Right atrium auricular region (tissue), 2 donors: ENCODE measurements at regions not wholly inside any gene's neighbourhood (a gene's known extent, or its start where the extent isn't known, plus 50 kb on each side); places are given as distances from the start of the nearest gene placed in this dataset.
"Not testable (repeated sequence)": the region's sequence is repeated elsewhere in the genome, so short reads cannot be mapped to it uniquely, and the experiment has no call there.

Source experiments
- DNase-seq: peaks from one replicate; pipeline ENCODE4 v3.0.0-alpha.2; 2019; ENCODE audit warnings: low spot score
- H3K27ac ChIP-seq, 2 donors: fragments of 200-600 bp; sonication (generic); 1 replicate in 1 of 2; 2 replicates in 1 of 2; pipeline ENCODE4 v1.5.1; 2016 to 2019
- H3K27me3 ChIP-seq, 2 donors: fragments of 200-600 bp; sonication (generic); one replicate each; pipeline versions ENCODE4 v1.5.1 to v1.6.0; 2017 to 2019
- H3K36me3 ChIP-seq: fragments of 200-600 bp; sonication (generic); one replicate; pipeline ENCODE4 v1.5.1; 2016
- H3K4me1 ChIP-seq, 2 donors: fragments of 200-600 bp; sonication (generic); one replicate each; pipeline versions ENCODE4 v1.5.1 to v1.6.0; 2017 to 2019
- H3K4me3 ChIP-seq, 2 donors: fragments of 200-600 bp; sonication (generic); 1 replicate in 1 of 2; 2 replicates in 1 of 2; pipeline ENCODE4 v1.5.1; 2017 to 2019; ENCODE audit warnings: mild to moderate bottlenecking in 1 of 2, moderate library complexity in 1 of 2
- H3K9me3 ChIP-seq, 2 donors: fragments of 200-600 bp; sonication (generic); one replicate each; pipeline ENCODE4 v1.5.1; 2019
- TF ChIP-seq, protein P1 (sequence below), 2 donors: fragments of 200-600 bp; sonication (generic); IDR thresholded peaks; one replicate each; pipeline ENCODE4 v1.5.1; 2019; ENCODE audit warnings: antibody characterized with exemption in 2 of 2

- H3K27ac ChIP-seq, result no peak overlapping the region
- TF ChIP-seq, protein P1, sequence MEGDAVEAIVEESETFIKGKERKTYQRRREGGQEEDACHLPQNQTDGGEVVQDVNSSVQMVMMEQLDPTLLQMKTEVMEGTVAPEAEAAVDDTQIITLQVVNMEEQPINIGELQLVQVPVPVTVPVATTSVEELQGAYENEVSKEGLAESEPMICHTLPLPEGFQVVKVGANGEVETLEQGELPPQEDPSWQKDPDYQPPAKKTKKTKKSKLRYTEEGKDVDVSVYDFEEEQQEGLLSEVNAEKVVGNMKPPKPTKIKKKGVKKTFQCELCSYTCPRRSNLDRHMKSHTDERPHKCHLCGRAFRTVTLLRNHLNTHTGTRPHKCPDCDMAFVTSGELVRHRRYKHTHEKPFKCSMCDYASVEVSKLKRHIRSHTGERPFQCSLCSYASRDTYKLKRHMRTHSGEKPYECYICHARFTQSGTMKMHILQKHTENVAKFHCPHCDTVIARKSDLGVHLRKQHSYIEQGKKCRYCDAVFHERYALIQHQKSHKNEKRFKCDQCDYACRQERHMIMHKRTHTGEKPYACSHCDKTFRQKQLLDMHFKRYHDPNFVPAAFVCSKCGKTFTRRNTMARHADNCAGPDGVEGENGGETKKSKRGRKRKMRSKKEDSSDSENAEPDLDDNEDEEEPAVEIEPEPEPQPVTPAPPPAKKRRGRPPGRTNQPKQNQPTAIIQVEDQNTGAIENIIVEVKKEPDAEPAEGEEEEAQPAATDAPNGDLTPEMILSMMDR (IDR thresholded peaks at IDR 0.05), result no peak
- no peaks in the 10 kb centered on the region for H3K36me3 ChIP-seq
- no peaks in the 10 kb centered on the region for H3K27me3 ChIP-seq
- no peaks in the 10 kb centered on the region for H3K4me1 ChIP-seq
- H3K9me3 ChIP-seq, result no peaks in the 10 kb centered on the region
- DNase-seq, result peak; percentile 30
- H3K4me3 ChIP-seq, result no peak overlapping the region
These were observed 123.8 kb downstream of the CYP26B1 start for GRCh38 chr2:72023678-72024390.

GRCh38 chr2:72021371-72021770 lies 126.3 kb downstream of the CYP26B1 start:
- H3K4me1 ChIP-seq, H3K9me3 ChIP-seq, H3K36me3 ChIP-seq, DNase-seq, H3K4me3 ChIP-seq, H3K27me3 ChIP-seq, H3K27ac ChIP-seq: not testable (repeated sequence)

DNA sequence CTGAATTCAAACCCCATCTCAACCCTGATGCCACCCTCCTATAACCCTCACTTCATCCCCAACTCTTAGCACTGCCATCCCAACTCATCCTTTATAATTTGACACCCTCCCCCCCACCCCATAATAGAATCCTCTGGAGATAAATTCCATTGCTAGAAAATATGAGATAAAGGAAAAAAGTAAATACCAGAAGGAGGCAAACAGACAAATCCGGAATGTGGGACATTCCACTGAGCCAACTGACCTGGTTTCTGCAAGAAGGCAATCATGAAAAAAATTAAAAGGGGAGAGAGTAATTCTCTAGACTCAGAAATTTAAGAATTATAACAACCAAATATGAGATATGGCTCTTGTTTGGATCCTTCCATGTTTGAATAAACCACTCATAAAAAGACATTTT lies 132.4 kb downstream of the CYP26B1 start:
- no peak overlapping the region for H3K4me3 ChIP-seq
- DNase-seq, result no peak
- TF ChIP-seq, protein P1 (IDR thresholded peaks at IDR 0.05), result no peak

DNA sequence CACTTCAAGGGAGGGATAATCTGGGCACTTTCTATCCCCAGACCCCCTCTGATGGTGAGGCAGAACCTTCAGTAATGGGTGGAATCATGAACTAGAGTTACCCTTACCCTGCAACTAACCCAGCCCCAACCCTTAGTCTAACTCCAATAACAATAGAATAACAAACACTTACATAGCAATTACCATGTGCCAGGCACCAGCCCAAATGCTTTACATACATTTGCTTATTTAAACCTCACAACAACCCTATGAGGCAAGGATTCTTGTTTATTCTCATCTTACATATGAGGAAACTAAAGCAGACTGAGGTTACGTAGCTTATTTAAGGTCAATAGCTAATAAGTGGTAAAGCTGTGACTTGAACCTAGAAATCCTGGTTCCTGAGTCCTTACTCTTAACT lies 132.8 kb downstream of the CYP26B1 start:
- H3K36me3 ChIP-seq, result no peaks in the 10 kb centered on the region
- H3K9me3 ChIP-seq, result no peaks in the 10 kb centered on the region
- H3K4me3 ChIP-seq, result no peak overlapping the region
- no peaks in the 10 kb centered on the region for H3K4me1 ChIP-seq
- H3K27me3 ChIP-seq, result no peaks in the 10 kb centered on the region
- DNase-seq, result no peak
- no peak overlapping the region for H3K27ac ChIP-seq
- TF ChIP-seq, protein P1 (IDR thresholded peaks at IDR 0.05), result no peak

More for the DNA sequence above, 132.4 kb downstream of the CYP26B1 start:
- no peak overlapping the region for H3K27ac ChIP-seq
- H3K27me3 ChIP-seq, result no peaks in the 10 kb centered on the region
- H3K9me3 ChIP-seq, result no peaks in the 10 kb centered on the region
- no peaks in the 10 kb centered on the region for H3K4me1 ChIP-seq
- no peaks in the 10 kb centered on the region for H3K36me3 ChIP-seq

DNA sequence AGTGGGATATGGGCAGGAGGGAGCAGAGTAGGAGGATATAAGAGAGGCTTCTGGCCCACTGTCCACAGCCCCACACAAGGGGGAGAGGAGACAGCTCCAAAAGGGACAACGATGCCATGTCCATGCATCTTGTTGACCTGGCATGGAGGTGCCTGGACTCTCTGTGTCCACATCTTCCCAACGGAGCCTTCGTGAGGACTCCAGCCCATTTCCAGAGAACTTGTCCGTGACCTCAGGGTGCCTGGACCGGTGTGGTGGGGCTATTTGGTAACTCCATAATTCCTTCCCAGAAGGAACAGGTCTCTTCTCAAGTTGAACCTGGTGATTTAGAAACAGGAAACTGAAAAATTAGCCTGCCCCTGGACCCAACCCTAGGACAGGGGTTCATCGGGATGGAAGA lies 133.9 kb downstream of the CYP26B1 start:
- Histone ChIP-seq H3K27ac (no peak overlapping the region), H3K36me3 (no peaks in the 10 kb centered on the region)
- DNase-seq, result peak; percentile 26

GRCh38 chr2:72012886-72013574 lies 134.6 kb downstream of the CYP26B1 start:
- Histone ChIP-seq H3K36me3 (no peaks in the 10 kb centered on the region), H3K27me3 (no peaks in the 10 kb centered on the region), H3K4me3 (no peak overlapping the region), H3K9me3 (no peaks in the 10 kb centered on the region), H3K4me1 (no peaks in the 10 kb centered on the region), H3K27ac (no peak overlapping the region)
- DNase-seq, result peak; percentile 30
- TF ChIP-seq, protein P1 (IDR thresholded peaks at IDR 0.05), result no peak

More for the DNA sequence above, 133.9 kb downstream of the CYP26B1 start:
- no peaks in the 10 kb centered on the region for H3K27me3 ChIP-seq
- H3K9me3 ChIP-seq, result no peaks in the 10 kb centered on the region
- H3K4me1 ChIP-seq, result no peaks in the 10 kb centered on the region
- H3K4me3 ChIP-seq, result no peak overlapping the region
- TF ChIP-seq, protein P1 (IDR thresholded peaks at IDR 0.05), result no peak
